A673 (cell line): ENCODE measurements at regions not wholly inside any gene's neighbourhood (a gene's known extent, or its start where the extent isn't known, plus 50 kb on each side); places are given as distances from the start of the nearest gene placed in this dataset.
A peak's percentile ranks its signal among the peaks of the same experiment; 100 is the strongest.
"Not testable (repeated sequence)": the region's sequence is repeated elsewhere in the genome, so short reads cannot be mapped to it uniquely, and the experiment has no call there.

Source experiments
- BruUV-seq: library from RNA; stranded (reverse); fragments of 400-500 nt; replicated peaks from 2 replicates; lab custom pipeline; 2021; lab: Mats Ljungman, UMichigan
- CTCF ChIA-PET: fragments of 300-600 bp; sonication (Branson Sonifier 250); formaldehyde crosslinking; loops from one replicate; lab custom pipeline; 2022; ENCODE audit warnings: antibody characterized with exemption; lab: Charles Lee
- POLR2A ChIA-PET: fragments of 300-600 bp; sonication (Branson Sonifier 250); formaldehyde crosslinking; loops from one replicate; lab custom pipeline; 2022; ENCODE audit warnings: antibody characterized with exemption; ENCODE audit not compliant: low non-redundant PET; lab: Charles Lee
- DNase-seq: peaks from one replicate; pipeline ENCODE4 v3.0.0-alpha.2; 2015; ENCODE audit warnings: low spot score
- H3K27ac ChIP-seq: fragments of 200-600 bp; sonication (generic); 2 replicates; pipeline ENCODE4 v1.5.1; 2016; ENCODE audit warnings: mixed run types, low read depth, mild to moderate bottlenecking, mixed read lengths, antibody characterized with exemption, low read length; ENCODE audit not compliant: poor library complexity, severe bottlenecking
- H3K27me3 ChIP-seq: fragments of 200-600 bp; sonication (generic); replicated peaks from 2 replicates; pipeline ENCODE4 v1.6.1; 2017; ENCODE audit warnings: mixed run types, low read depth, mild to moderate bottlenecking, mixed read lengths, antibody characterized with exemption, low read length; ENCODE audit not compliant: insufficient read depth, poor library complexity
- H3K36me3 ChIP-seq: fragments of 200-600 bp; sonication (generic); 2 replicates; pipeline ENCODE4 v1.6.1; 2016; ENCODE audit warnings: mixed run types, mild to moderate bottlenecking, mixed read lengths, antibody characterized with exemption, low read length; ENCODE audit not compliant: insufficient read depth, poor library complexity, severe bottlenecking
- H3K4me1 ChIP-seq: fragments of 200-600 bp; sonication (generic); 2 replicates; pipeline ENCODE4 v1.6.1; 2017; ENCODE audit warnings: mixed run types, mild to moderate bottlenecking, mixed read lengths, antibody characterized with exemption, low read length; ENCODE audit not compliant: insufficient read depth, poor library complexity, severe bottlenecking
- H3K4me3 ChIP-seq: fragments of 200-600 bp; sonication (generic); 2 replicates; pipeline ENCODE4 v1.5.1; 2016; ENCODE audit warnings: low read depth, mixed run types, mild to moderate bottlenecking, mixed read lengths, low read length; ENCODE audit not compliant: poor library complexity, severe bottlenecking
- H3K9me3 ChIP-seq: fragments of 200-600 bp; sonication (generic); 2 replicates; pipeline ENCODE4 v1.6.1; 2016; ENCODE audit warnings: mixed run types, low read depth, mild to moderate bottlenecking, mixed read lengths, antibody characterized with exemption, low read length; ENCODE audit not compliant: poor library complexity, severe bottlenecking
- CTCF ChIP-seq: fragments of 300-800, 200-600 bp; sonication (generic); conservative IDR thresholded peaks from 2 replicates; pipeline ENCODE4 v1.5.1; 2017; ENCODE audit warnings: low read depth, mild to moderate bottlenecking, antibody characterized with exemption, low read length, moderate library complexity, mixed read lengths
- EZH2 ChIP-seq: fragments of 200-600 bp; sonication (generic); IDR thresholded peaks from 2 replicates; pipeline ENCODE4 v1.6.1; 2017; ENCODE audit warnings: borderline replicate concordance, low read depth, mild to moderate bottlenecking, mixed read lengths, antibody characterized with exemption, low read length; ENCODE audit not compliant: poor library complexity, severe bottlenecking
- intact Hi-C: fragments of 100-400 bp; cut with micrococcal nuclease; formaldehyde crosslinking; loops from one replicate; pipeline ENCODE4 v1.10.0; 2022; ENCODE audit not compliant: unreplicated experiment

GRCh38 chr12:127048057-127048456 lies 1218.9 kb upstream of the TMEM132C start:
- H3K4me1 ChIP-seq, result peaks cover 7% of the 10 kb centered on the region
- intact Hi-C loops, result no loop called here
- TF ChIP-seq EZH2 (no peak), CTCF (no peak)
- no TSS peak for BruUV-seq
- H3K27ac ChIP-seq, result no peak overlapping the region
- no peak for DNase-seq
- H3K27me3 ChIP-seq, result no peaks in the 10 kb centered on the region
- no peaks in the 10 kb centered on the region for H3K36me3 ChIP-seq
- ChIA-PET POLR2A (no interaction called here), CTCF (no interaction called here)
- H3K4me3 ChIP-seq, result no peak overlapping the region
- H3K9me3 ChIP-seq, result no peaks in the 10 kb centered on the region

GRCh38 chr12:127048525-127048924 lies 1218.4 kb upstream of the TMEM132C start:
- intact Hi-C loops, POLR2A ChIA-PET, H3K36me3 ChIP-seq: not testable (repeated sequence)

GRCh38 chr12:127051139-127051538 lies 1215.8 kb upstream of the TMEM132C start:
- no peak for DNase-seq
- Histone ChIP-seq H3K27me3 (no peaks in the 10 kb centered on the region), H3K27ac (no peak overlapping the region), H3K9me3 (no peaks in the 10 kb centered on the region), H3K4me1 (peaks cover under 1% of the 10 kb centered on the region), H3K4me3 (no peak overlapping the region), H3K36me3 (no peaks in the 10 kb centered on the region)
- intact Hi-C loops, result no loop called here
- ChIA-PET POLR2A (no interaction called here), CTCF (interaction anchor here (0.6 kb wide), 1 partner anchor 222 kb away, joined by 3 read pairs; no protein-coding TSS in a partner anchor)
- TF ChIP-seq CTCF, result no peak
- TF ChIP-seq EZH2, result no peak
- BruUV-seq, result no TSS peak

More at GRCh38 chr12:127048525-127048924, 1218.4 kb upstream of the TMEM132C start:
- DNase-seq, H3K27me3 ChIP-seq, CTCF ChIA-PET, BruUV-seq, H3K27ac ChIP-seq, H3K9me3 ChIP-seq, H3K4me1 ChIP-seq, H3K4me3 ChIP-seq: not testable (repeated sequence)

GRCh38 chr12:127052511-127053232 lies 1214.3 kb upstream of the TMEM132C start:
- no peaks in the 10 kb centered on the region for H3K4me1 ChIP-seq
- intact Hi-C loops, result no loop called here
- no TSS peak for BruUV-seq
- no peak overlapping the region for H3K4me3 ChIP-seq
- no peaks in the 10 kb centered on the region for H3K27me3 ChIP-seq
- ChIA-PET CTCF (no interaction called here), POLR2A (no interaction called here)
- H3K27ac ChIP-seq, result no peak overlapping the region
- DNase-seq, result peak; percentile 35
- H3K9me3 ChIP-seq, result no peaks in the 10 kb centered on the region
- TF ChIP-seq EZH2 (no peak), CTCF (no peak)
- H3K36me3 ChIP-seq, result no peaks in the 10 kb centered on the region
